Fibroblast of skin of back (primary cell): ENCODE measurements at regions not wholly inside any gene's neighbourhood (a gene's known extent, or its start where the extent isn't known, plus 50 kb on each side); places are given as distances from the start of the nearest gene placed in this dataset.
A peak's percentile ranks its signal among the peaks of the same experiment; 100 is the strongest.

ENCODE experiments used
- DNase-seq: peaks from one replicate; pipeline ENCODE4 v3.0.0-alpha.2; 2013

DNA sequence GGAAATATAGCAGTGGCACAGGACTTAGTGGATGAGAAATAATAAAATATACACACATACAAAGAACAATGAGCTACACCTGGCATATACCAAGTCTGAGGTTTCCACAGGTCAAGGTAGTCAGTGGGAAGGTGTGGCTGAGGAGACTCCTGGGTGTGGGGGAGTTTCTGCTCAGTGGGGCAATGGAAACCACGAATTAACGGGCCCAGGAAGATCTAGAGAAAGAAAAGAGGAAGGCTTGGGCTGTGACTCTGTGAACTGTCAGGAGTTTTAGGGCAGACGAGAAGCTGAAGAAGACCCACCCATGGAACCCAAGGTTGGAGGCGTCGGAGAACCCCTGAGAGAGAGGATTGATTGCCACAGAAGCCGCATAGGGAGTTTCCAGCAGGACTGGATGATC lies 196.5 kb downstream of the HERPUD2 start:
- no peak for DNase-seq

GRCh38 chr7:35495844-35496243 lies 199.1 kb downstream of the HERPUD2 start:
- no peak for DNase-seq

GRCh38 chr7:35495377-35495776 lies 199.6 kb downstream of the HERPUD2 start:
- DNase-seq, result no peak

DNA sequence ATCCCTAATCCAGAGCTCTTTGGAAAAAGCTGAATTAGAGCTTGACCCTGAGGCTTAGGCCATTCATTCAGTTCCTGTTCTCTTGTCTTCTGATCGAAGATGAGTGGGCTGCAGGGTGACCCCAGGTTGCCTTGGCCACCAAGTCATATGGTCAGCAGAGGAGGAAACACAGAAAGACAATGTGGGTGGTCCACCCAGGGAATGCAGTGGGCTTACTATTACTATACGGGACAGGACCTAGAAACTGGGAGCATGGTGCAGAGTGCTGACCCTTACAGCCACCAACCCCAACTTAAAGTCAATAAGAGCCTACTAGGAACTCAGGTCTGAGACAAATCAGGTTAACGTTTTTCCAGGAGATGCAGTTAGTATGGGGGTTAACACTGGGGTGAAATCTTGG lies 200.5 kb downstream of the HERPUD2 start:
- no peak for DNase-seq

DNA sequence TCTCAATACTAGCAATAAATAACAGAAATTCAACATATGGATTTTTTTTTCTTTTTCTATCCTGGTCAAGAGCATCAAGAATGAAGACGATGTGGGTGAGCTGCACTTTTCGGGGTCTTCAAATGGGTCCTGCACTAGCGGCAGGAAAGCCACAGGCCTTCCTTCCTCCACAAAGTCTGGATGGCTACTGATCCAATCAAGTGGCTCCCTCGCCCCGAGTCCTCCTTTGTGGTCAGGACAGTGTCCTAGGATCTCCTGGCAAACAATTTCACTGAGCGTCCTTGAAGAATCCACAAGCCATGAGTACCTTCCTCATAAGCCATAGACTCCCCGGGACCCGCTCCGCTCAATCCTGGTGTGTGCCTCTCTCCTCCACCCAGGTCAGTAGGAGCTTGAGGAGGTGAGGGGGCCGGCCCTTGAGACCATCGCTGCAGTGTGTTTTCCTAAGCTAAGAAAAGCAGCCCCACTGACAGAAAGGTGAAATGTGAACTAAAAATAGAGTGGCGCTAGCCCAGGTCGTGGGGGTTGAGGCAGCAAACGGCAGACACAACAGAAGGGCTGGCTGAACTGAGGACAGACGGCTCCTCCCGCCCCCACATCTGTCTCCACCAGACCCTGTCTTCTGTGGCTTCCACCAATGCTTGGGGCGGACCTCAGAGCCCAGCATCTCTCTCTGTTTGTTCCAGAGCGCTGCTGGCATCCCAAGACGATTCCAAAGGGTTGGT lies 202.3 kb downstream of the HERPUD2 start:
- no peak for DNase-seq

GRCh38 chr7:35491233-35491632 lies 203.7 kb downstream of the HERPUD2 start:
- no peak for DNase-seq

DNA sequence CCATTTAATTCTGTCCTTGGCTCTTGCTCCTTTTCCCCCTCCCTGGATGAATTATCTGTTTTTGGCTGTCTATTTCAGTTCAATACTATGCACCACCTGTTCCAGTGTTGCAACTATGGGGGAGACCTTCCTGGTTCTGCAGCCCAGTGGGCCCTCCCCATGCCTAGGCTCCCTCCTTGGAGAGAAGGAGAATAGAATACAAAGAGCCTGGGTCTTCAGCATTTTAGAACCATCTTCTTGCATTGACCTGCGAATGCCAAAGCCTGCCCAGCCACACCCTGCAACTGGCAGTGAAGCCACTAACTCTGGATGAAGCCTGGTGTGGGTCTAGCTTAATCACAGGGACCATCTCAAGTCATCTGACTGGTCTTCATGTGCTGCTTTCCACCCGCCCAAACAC lies 207.1 kb downstream of the HERPUD2 start:
- no peak for DNase-seq

- DNase-seq, result no peak
Measured at GRCh38 chr7:35487402-35487801, 207.5 kb downstream of the HERPUD2 start.

- DNase-seq, result peak; percentile 5
Measured at GRCh38 chr7:35485436-35485835, 209.5 kb downstream of the HERPUD2 start.

- DNase-seq, result no peak
Measured at GRCh38 chr7:35483568-35483967, 211.4 kb downstream of the HERPUD2 start.

GRCh38 chr7:35482231-35482630 lies 212.7 kb downstream of the HERPUD2 start:
- DNase-seq, result no peak

- no peak for DNase-seq
Measured at GRCh38 chr7:35480806-35481205, 214.1 kb downstream of the HERPUD2 start.

- DNase-seq, result no peak
Measured at GRCh38 chr7:35477609-35478008, 217.3 kb downstream of the HERPUD2 start.

GRCh38 chr7:35474100-35474499 lies 220.2 kb upstream of the TBX20 start:
- DNase-seq, result no peak

DNA sequence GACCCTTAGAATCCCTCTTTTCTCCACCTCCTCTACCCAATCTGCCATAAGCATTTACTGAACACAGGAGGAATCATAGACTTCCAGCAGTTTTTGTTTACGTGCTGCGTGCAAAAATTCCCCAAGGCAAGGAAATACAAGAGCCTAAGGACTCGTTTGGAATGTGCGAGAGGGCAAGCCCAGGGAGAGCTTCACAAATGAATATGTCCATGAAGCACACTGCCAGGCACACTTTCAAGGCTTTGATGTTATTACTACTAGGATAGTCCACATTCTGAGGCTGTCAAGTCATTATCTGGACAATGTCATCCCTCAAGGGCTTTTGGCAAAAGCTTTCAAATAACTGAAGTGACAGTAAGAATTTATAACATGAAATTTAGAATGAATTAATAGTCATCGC lies 214.7 kb upstream of the TBX20 start:
- no peak for DNase-seq

DNA sequence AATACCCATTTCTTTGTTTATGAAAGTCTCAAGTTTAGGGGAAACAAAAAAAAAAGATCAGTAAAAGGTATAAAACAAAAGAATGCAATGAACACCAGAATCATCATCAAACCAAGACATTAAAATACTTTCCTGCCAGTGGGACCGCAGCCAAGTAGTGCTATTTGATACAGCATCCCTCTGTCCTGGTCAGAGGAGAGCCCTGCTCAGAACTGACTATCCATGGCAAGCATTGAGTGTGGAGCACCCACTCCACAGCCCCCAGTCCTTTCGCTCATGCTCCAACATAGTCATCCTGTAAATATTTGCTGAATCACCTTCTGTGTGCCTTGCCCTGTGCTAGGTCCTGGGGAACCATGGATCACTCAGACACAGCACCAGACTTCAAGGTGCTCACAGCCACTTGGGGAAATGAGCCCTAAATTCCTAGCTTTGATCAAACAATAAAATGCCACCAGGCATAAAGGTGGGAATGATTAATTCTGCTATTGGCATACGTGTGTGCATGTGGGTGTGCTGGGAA lies 213.6 kb upstream of the TBX20 start:
- no peak for DNase-seq

GRCh38 chr7:35465791-35466336 lies 212.0 kb upstream of the TBX20 start:
- DNase-seq, result no peak

GRCh38 chr7:35463751-35464150 lies 209.9 kb upstream of the TBX20 start:
- no peak for DNase-seq

DNA sequence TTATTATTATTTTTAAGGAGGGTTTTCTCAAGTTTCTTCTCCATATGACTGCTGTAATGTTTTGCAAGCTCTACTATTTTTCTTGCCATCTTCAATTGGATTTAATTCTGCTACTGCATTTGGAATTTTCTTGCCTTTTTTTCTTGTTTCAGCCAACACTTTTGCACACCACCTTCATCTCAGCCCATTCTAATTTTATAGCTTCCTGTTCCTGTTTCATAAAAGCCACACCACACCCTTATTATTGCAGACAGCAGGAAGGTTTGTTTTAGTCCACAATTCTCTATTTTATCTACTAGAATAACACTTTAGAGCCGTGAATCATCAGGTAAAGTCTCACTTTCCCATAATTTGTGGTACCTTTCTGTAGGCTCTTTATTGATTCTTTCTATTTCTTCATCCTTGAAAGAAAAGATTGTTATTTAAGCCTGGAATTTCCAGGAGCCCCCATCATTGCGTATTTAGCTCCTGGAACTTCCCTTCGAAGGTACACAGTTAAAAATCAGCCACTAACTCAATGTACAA lies 209.3 kb upstream of the TBX20 start:
- DNase-seq, result no peak

- DNase-seq, result no peak
Measured at GRCh38 chr7:35454575-35455385, 200.9 kb upstream of the TBX20 start.

DNA sequence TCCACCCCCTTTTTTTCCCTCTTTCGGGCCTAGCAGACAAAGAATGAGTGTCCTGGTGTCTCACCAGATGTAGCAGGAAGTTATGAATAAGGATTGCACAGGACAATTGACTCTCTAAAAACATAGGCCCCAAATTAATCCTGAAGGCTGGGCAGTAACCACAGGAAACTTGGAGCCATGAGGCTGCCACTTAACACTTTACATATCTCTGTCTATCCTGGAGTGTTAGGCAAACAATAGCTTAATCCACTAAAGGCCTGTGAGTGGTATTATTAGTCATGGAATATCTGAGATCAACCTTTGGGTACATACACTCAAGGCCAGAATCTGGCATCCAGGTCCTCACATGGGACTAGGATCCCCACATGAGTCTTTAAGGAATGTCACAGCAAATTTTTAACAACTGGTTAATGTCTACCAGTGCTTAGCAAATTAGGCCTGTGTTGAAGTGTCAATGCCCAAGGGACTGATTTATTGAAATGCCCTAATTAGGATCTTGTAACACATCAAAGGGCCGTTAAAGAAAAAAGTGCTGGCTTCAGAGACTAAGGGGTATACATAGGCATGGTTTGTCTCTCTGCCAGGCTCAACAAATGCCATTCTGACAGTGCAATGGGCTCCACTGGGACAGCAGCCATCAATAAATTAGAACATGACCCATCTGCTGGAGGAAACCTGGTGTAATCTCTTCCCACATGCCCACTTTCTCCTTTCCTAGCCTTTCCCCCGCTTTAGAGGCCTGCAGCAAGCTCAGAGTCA lies 196.7 kb upstream of the TBX20 start:
- DNase-seq, result no peak

DNA sequence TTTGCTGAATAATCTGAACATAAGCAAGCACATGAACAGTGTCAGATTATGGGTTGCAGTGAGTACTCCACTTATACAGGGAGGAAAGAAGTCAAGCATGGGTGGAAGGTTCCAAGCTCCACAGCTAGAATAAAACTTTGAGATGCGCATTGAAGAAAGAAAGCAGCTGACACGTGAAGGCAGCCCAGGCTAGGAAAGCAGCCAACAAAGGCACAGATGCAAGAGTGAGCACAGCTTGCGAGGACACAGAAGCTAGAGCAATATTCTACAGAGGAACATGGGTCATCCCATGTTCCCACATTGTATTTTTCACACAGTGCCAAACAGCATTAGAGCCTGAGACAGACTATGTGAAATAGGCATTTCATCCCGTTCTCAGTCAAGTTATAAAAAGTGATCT lies 194.6 kb upstream of the TBX20 start:
- DNase-seq, result no peak

GRCh38 chr7:35446091-35446490 lies 192.2 kb upstream of the TBX20 start:
- DNase-seq, result no peak
